ENCODE measurements at regions not wholly inside any gene's neighbourhood (a gene's known extent, or its start where the extent isn't known, plus 50 kb on each side); places are given as distances from the start of the nearest gene placed in this dataset.

GRCh38 chr12:34288963-34289345, 266.7 kb downstream of the ALG10 start:
- BruUV-seq (replicated peaks): no TSS peak
- Histone ChIP-seq H3K4me1 (replicated peaks; ENCODE audit: insufficient read depth) (no peaks in the 10 kb centered on the region), H3K27me3 (ENCODE audit: insufficient read depth, low read depth) (peaks cover 23% of the 10 kb centered on the region; the same call in 1 of the 2 replicates), H3K4me3 (no peak overlapping the region), H3F3A (ENCODE audit: insufficient read depth, low read depth) (no peaks in the 10 kb centered on the region), H3K36me3 (ENCODE audit: low read depth) (no peaks in the 10 kb centered on the region), H3K27ac (no peak overlapping the region), H4K20me1 (ENCODE audit: insufficient read depth) (no peaks in the 10 kb centered on the region), H3K79me2 (ENCODE audit: low read depth) (no peaks in the 10 kb centered on the region), H2AFZ (no peak overlapping the region), H3K9me3 (ENCODE audit: insufficient read depth, low read depth) (no peaks in the 10 kb centered on the region), H3K4me2 (no peak overlapping the region), H3K9me2 (ENCODE audit: insufficient read depth) (no peaks in the 10 kb centered on the region)
- intact Hi-C loops (cut with micrococcal nuclease; ENCODE audit: unreplicated experiment): no loop called here
- DNase-seq: no peak
- ChIA-PET POLR2A (ENCODE audit: unreplicated experiment) (no interaction called here), CTCF (no interaction called here)
- TF ChIP-seq EZH2 (IDR thresholded peaks at IDR 0.05; ENCODE audit: low read depth) (no peak), CTCF (conservative IDR thresholded peaks at IDR 0.05) (no peak)

- intact Hi-C loops (cut with micrococcal nuclease; ENCODE audit: unreplicated experiment): loop anchor here (5.0 to 10.0 kb wide), 2 partner anchors 95 to 252 kb away; no protein-coding TSS in a partner anchor
- Histone ChIP-seq H3K27ac (no peak overlapping the region), H3K36me3 (ENCODE audit: low read depth) (no peaks in the 10 kb centered on the region), H3K9me3 (ENCODE audit: insufficient read depth, low read depth) (no peaks in the 10 kb centered on the region), H4K20me1 (ENCODE audit: insufficient read depth) (no peaks in the 10 kb centered on the region), H3K4me2 (peak overlapping the region; percentile 82), H3K4me3 (peak overlapping the region; percentile 60), H3K79me2 (ENCODE audit: low read depth) (no peaks in the 10 kb centered on the region), H2AFZ (peak overlapping the region; percentile 82), H3F3A (ENCODE audit: insufficient read depth, low read depth) (no peaks in the 10 kb centered on the region), H3K4me1 (replicated peaks; ENCODE audit: insufficient read depth) (no peaks in the 10 kb centered on the region), H3K9me2 (ENCODE audit: insufficient read depth) (no peaks in the 10 kb centered on the region), H3K27me3 (ENCODE audit: insufficient read depth, low read depth) (peaks cover 30% of the 10 kb centered on the region; the same call in 1 of the 2 replicates)
- TF ChIP-seq EZH2 (IDR thresholded peaks at IDR 0.05; ENCODE audit: low read depth): no peak
- no peak for TF ChIP-seq CTCF (conservative IDR thresholded peaks at IDR 0.05)
- ChIA-PET POLR2A (ENCODE audit: unreplicated experiment) (no interaction called here), CTCF (no interaction called here)
- no TSS peak for BruUV-seq (replicated peaks)
- DNase-seq: no peak
These were observed 267.4 kb downstream of the ALG10 start for GRCh38 chr12:34289431-34290380.

- H2AFZ ChIP-seq: peak overlapping the region; percentile 82
- CTCF ChIA-PET: no interaction called here
- POLR2A ChIA-PET (ENCODE audit: unreplicated experiment): no interaction called here
These were observed 268.2 kb downstream of the ALG10 start for GRCh38 chr12:34290381-34290995.

More at GRCh38 chr12:34290381-34290995, 268.2 kb downstream of the ALG10 start:
- BruUV-seq (replicated peaks): no TSS peak
- Histone ChIP-seq H3K4me2 (peak overlapping the region; percentile 82), H3F3A (ENCODE audit: insufficient read depth, low read depth) (no peaks in the 10 kb centered on the region), H3K27me3 (ENCODE audit: insufficient read depth, low read depth) (peaks cover 38% of the 10 kb centered on the region), H3K4me1 (replicated peaks; ENCODE audit: insufficient read depth) (no peaks in the 10 kb centered on the region), H3K36me3 (ENCODE audit: low read depth) (no peaks in the 10 kb centered on the region), H4K20me1 (ENCODE audit: insufficient read depth) (no peaks in the 10 kb centered on the region), H3K9me2 (ENCODE audit: insufficient read depth) (no peaks in the 10 kb centered on the region), H3K79me2 (ENCODE audit: low read depth) (no peaks in the 10 kb centered on the region), H3K4me3 (peak overlapping the region; percentile 60), H3K9me3 (ENCODE audit: insufficient read depth, low read depth) (no peaks in the 10 kb centered on the region), H3K27ac (no peak overlapping the region)
- intact Hi-C loops (cut with micrococcal nuclease; ENCODE audit: unreplicated experiment): loop anchor here (5.0 to 10.0 kb wide), 2 partner anchors 94 to 253 kb away; no protein-coding TSS in a partner anchor
- TF ChIP-seq EZH2 (IDR thresholded peaks at IDR 0.05; ENCODE audit: low read depth) (no peak), CTCF (conservative IDR thresholded peaks at IDR 0.05) (no peak)
- no peak for DNase-seq
